Tibial nerve (tissue), 3 donors: ENCODE measurements at regions not wholly inside any gene's neighbourhood (a gene's known extent, or its start where the extent isn't known, plus 50 kb on each side); places are given as distances from the start of the nearest gene placed in this dataset.

Experiments
- POLR2A ChIP-seq, 2 donors: fragments of 450-650 bp; IDR thresholded peaks; one replicate each; pipeline ENCODE4 v1.6.1; 2017; ENCODE audit warnings: antibody characterized with exemption in 2 of 2, mild to moderate bottlenecking in 2 of 2, moderate library complexity in 2 of 2
- TF ChIP-seq, protein P1 (sequence below), 5 experiments: fragments of 200-600 bp in 3 of 5; fragments of 450-650 bp in 2 of 5; sonication (generic) in 3 of 5; IDR thresholded peaks; one replicate each; pipeline ENCODE4 v1.5.1; 2016 to 2019; ENCODE audit warnings: antibody characterized with exemption in 5 of 5, mild to moderate bottlenecking in 3 of 5, moderate library complexity in 2 of 5

- TF ChIP-seq POLR2A (IDR thresholded peaks at IDR 0.05): no peak
- TF ChIP-seq, protein P1, sequence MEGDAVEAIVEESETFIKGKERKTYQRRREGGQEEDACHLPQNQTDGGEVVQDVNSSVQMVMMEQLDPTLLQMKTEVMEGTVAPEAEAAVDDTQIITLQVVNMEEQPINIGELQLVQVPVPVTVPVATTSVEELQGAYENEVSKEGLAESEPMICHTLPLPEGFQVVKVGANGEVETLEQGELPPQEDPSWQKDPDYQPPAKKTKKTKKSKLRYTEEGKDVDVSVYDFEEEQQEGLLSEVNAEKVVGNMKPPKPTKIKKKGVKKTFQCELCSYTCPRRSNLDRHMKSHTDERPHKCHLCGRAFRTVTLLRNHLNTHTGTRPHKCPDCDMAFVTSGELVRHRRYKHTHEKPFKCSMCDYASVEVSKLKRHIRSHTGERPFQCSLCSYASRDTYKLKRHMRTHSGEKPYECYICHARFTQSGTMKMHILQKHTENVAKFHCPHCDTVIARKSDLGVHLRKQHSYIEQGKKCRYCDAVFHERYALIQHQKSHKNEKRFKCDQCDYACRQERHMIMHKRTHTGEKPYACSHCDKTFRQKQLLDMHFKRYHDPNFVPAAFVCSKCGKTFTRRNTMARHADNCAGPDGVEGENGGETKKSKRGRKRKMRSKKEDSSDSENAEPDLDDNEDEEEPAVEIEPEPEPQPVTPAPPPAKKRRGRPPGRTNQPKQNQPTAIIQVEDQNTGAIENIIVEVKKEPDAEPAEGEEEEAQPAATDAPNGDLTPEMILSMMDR (IDR thresholded peaks at IDR 0.05): no peak
Observed at GRCh38 chr12:125835852-125836251, 770.6 kb downstream of the AACS start.
